HFF-Myc (cell line): ENCODE measurements at regions not wholly inside any gene's neighbourhood (a gene's known extent, or its start where the extent isn't known, plus 50 kb on each side); places are given as distances from the start of the nearest gene placed in this dataset.

Experiments
- DNase-seq: peaks from one replicate; pipeline ENCODE4 v3.0.0-alpha.2; 2011; ENCODE audit warnings: low read depth; ENCODE audit errors: extremely low read depth
- H3K4me3 ChIP-seq: replicated peaks from 2 replicates; pipeline ENCODE4 v1.5.1; 2011; ENCODE audit warnings: low read depth, mild to moderate bottlenecking, control low read depth, low read length
- CTCF ChIP-seq: IDR thresholded peaks from 2 replicates; pipeline ENCODE4 v1.5.1; 2012; ENCODE audit warnings: mild to moderate bottlenecking, low read depth, low read length, control low read depth; ENCODE audit errors: missing control alignments

- H3K4me3 ChIP-seq, result no peak overlapping the region
- no peak for DNase-seq
- TF ChIP-seq CTCF, result no peak
Measured at GRCh38 chr6:71463061-71463460, 174.4 kb downstream of the OGFRL1 start.

GRCh38 chr6:71465096-71465495, 176.5 kb downstream of the OGFRL1 start:
- no peak for TF ChIP-seq CTCF
- no peak overlapping the region for H3K4me3 ChIP-seq
- DNase-seq, result no peak

- no peak for DNase-seq
- no peak overlapping the region for H3K4me3 ChIP-seq
- TF ChIP-seq CTCF, result no peak
Measured at GRCh38 chr6:71466362-71466761, 177.8 kb downstream of the OGFRL1 start.

GRCh38 chr6:71468038-71468437, 179.4 kb downstream of the OGFRL1 start:
- TF ChIP-seq CTCF, result no peak
- no peak overlapping the region for H3K4me3 ChIP-seq
- no peak for DNase-seq

- peak; percentile 50 for DNase-seq
- no peak for TF ChIP-seq CTCF
- no peak overlapping the region for H3K4me3 ChIP-seq
Measured at GRCh38 chr6:71468841-71469700, 180.5 kb downstream of the OGFRL1 start.

GRCh38 chr6:71471718-71472117, 183.1 kb downstream of the OGFRL1 start:
- no peak overlapping the region for H3K4me3 ChIP-seq
- DNase-seq, result no peak
- no peak for TF ChIP-seq CTCF
